HG02885 (cell line): ENCODE measurements at regions not wholly inside any gene's neighbourhood (a gene's known extent, or its start where the extent isn't known, plus 50 kb on each side); places are given as distances from the start of the nearest gene placed in this dataset.

Source experiments
- ATAC-seq: cut with Tn5 transposase; IDR thresholded peaks from one replicate; pipeline ENCODE4 v1.9.1; 2021; ENCODE audit warnings: mild to moderate bottlenecking; ENCODE audit not compliant: unreplicated experiment, poor library complexity

DNA sequence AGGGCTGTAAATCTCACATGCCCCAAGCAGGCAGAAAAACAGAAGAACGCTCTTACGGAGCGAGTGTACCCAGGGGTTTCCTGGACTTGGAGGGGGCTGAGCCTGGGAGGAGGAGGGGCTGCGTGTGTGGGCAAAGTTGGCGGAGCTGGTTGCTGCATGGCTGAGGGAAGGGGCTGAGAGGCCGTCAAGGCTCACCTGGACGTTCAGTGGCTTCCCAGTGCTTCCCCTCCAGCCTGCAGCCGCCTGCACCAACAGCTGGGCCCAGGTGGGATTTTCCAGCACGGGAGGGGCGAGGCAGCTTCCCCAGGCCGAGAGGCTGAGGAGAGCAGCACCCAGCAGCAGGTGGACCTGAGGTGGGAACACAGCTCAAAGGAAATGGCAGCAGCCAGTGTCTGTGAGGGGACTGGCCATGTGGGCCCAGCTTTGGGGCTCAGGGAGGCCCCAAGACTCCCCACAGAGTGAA is 70.6 kb upstream of the CTDP1 start:
- no peak for ATAC-seq

DNA sequence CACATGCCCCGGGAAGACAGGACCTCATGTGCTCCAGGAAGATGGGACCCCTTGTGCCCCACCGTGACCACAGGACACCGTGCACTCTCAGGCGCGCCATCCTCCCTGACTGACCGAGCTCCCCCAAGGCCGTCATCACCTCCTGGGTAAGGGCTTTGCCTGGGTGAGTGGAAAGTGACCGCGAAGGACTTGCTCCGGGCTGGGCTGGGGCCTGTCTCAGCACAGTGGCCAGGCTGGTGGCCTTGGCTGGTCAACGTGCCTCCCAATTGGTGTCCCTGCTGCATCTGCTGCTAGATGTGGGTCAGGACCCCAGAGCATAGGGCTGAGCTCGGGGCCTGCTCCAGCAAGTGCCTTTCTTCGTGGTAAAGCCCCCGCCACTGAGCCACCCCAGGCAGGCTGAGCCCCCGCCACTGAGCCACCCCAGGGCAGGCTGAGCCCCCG is 69.7 kb upstream of the CTDP1 start:
- no peak for ATAC-seq

DNA sequence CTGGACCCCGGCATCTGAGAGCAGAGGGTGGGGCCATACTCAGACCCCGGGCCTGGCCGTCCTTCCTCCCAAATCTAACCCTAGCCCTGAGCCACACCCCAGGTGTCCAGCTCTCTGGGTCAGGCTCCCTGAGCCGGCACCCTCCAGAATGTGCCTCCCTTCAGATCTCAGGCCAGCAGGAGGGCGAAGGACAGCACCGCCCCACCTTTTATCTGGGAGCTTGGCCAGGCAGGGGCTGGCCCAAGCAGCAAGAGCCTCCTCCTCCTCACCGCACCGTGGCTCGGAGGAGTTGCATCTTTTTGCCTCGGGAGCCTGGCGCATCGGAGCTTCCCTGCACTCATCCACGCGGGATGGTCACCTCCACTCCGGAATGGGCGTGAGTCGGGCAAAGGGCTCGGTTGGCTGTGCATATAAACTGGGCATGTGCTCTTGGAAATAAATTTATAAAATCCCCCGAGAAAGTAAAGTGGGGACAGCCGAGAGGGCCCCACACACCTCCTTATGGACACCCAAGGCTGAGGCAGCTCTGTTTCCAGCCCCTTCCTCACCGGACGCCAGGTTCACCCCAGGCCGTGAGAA is 69.1 kb upstream of the CTDP1 start:
- no peak for ATAC-seq

DNA sequence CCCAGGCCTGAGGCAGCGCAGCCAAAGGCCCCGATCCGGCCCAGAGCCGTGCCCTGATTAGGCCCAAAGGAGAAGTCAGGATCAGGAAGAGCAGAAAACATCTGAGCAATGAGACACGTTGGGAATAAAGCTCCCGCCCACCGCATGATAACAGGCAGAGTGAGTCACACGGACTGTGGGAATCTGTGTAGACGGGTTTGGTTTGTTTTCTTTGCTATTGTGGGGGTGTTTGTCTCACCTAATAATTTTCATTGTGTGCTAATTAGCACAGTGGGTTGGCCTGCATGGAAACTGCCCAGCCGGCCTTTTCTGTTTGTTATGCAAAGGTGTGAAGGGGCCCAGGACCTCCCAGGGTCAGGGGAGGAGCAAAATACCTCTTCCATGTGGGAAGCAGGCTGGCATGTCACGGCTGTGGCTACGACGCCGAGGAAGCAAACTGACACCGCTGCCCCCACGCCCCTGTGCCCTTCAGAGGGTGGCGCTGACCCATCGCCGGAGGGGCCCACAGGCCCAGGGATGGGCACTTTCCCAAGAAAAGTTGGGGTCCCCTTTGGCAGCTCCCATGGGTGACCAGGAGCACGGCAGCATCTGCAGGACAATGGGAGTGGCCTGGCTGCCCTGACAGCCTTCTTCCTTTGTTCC is 68.4 kb upstream of the CTDP1 start:
- no peak for ATAC-seq

DNA sequence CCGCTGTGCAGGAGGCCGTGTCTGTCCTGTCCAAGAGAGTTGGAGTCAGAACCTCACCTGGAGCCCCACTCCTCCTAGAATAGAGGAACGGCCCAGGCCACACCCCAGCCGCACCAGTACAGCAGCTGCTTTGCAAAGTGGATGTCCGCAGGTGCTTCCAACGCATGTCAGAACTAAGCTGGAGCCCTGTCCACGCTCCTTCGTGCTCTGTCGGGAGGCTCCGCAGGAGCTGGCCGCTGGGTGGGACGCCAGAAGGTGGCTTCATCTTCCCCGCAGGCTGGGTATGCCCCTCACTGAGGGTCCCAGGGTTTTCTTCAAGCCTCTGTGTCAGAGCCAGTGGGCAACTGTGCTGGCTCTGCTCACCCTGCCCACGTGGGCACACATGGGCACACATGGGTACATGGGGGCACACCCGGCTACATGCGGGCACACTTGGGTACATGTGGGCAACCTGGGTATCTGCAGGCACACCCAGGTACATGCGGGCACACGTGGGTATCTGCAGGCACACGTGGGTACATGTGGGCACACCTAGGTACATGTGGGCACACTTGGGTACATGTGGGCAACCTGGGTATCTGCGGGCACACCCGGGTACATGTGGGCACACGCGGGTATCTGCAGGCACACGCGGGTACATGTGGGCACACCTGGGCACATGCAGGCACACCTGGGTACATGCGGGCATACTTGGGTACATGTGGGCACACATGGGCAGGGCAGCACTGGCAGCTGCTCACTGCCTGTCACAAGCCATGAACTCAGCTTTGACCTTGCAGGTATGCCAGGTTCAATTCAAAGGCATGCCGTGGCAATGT is 67.1 kb upstream of the CTDP1 start:
- no peak for ATAC-seq

DNA sequence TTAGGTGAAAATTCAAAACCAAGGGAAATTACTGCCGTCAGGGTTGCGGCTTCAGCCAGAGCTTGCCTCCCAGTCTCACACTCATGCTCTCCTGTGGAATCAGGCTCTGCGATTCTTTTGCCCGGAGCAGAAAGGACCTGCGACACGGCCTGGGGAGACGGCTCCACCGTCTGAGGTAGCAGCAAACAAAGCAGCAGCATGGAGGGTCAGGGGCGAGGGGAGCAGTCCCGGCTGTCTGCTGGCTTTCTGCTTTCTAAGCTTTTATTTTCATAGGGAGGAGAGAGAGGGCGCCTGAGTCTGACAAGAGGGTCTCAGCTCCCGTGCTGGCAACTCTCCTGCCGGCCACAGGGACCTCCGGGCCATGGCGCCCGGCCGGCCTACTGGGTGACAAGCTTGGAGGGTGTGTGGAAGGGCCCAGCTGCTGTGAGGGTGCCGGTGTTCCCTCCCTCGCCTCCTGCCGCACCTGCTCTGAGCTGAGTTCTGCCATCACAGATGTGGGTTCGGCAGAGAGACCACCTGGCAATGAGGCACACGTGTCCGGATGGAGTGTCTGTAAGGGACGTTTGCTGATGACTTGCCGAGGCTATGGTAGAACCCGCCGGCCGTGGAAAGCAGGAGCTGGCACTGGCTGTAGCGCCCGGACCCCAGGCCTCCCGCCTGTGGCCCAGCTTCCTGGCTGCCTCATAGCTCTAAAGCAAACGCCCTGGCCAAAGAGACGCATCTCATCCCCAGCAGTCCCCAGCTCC is 66.2 kb upstream of the CTDP1 start:
- ATAC-seq, result no peak

DNA sequence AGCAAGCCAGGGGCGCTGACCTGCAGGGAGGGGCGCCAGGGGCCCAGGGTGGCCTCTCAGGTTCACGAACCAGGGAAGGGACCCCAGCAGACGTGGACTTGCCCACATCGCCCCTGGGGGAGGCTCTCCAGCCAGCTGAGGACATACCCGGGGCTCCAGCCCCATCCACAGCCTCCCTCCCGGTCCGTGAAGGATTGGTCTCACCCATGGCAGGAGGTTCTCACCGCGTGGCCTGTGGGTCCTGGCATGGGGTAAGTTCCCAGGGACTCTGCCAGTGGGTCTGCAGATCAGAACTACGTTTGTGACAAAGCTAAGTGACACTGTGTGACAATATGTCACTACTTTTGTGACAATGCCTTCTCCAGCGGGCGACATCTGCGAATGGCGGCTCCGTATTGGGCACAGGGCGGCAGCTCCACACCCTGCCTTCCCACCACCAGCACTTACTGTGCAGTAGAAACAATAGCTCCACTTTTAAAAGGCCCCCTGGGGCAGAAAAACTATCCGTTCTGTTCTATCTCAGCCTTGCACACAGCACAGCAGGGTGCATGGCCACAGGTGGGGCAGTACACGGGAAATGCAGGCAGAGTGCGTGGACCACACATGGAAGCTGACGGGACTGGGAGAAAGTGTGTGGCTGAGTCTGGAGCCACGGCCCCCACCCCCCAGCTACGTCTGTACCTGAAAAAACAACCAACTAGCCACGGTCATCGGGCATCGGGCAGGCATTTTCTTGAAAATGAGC is 65.2 kb upstream of the CTDP1 start:
- no peak for ATAC-seq

DNA sequence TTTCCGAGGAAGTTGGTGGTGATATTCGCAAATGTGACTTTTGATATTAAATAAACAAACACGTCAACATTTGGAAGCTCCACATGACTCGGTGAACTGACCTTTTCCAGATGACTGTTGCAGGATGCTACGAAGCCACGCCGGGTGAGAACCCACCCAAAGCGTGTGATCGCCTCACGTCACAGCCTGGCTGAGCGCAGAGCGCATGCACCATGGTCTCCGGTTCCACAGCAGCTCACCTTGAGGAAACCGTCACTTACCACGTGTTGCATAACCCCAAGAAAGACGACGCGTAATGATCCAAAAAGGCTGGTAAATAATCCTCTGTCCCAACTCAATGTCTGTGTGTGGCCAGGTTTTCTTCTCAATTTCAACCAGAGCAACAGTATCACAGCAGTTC is 64.5 kb upstream of the CTDP1 start:
- ATAC-seq, result no peak

DNA sequence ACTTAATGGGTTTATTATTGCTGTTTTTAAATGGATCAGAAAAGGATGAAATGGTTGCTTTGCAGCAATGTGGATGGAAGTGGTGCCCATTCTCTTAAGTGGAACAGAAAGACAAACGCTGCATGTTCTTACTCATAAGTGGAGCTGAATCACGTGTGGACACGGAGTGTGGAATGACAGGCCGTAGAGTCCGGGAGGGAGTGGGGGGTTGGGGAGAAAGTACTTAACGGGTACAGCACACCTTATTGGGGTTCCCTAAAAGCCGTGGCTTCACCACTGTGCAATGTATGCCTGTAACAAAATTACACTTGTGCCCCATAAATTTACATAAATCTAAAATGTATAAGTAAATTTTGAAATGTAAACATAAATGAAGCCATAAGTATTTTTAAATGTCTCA is 64.0 kb upstream of the CTDP1 start:
- ATAC-seq, result no peak

DNA sequence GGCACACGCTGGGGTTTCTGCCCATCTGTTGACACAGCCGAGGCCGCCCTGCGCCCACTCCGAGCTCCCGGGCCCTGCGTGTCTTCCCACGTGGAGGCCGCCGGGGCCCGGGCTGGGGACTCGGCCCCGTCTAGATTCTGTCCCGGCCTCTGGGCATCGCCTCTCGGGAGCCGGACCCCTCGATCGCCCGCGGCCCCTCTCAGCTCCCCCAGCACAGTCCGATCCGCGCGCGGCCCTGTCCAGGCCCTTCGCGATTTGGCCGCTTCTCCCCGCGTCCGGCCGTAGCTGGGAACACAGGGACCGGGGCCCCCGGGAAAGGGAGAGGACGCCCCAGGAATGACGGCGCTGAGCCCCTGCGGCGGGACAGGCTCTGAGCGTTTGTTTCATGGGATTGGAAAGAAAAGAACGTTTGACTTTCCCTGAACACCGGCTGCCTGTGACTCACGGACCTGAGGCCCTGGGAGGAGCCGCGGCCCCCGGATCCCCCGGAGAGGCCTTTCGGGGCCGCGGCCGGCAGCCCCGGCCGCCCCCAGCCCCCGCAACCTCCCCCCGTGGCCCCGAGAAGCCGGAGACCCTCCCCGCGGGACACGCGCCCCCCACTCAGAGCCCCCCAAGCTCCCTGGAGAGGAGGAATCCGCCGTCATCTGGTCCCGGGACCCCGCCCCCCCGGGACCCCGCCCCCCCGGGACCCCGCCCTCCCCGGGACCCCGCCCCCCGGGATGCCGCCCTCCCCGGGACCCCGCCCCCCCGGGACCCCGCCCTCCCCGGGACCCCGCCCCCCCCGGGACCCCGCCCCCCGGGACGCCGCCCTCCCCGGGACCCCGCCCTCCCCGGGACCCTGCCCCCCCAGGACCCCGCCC is 62.7 kb upstream of the CTDP1 start:
- no peak for ATAC-seq

DNA sequence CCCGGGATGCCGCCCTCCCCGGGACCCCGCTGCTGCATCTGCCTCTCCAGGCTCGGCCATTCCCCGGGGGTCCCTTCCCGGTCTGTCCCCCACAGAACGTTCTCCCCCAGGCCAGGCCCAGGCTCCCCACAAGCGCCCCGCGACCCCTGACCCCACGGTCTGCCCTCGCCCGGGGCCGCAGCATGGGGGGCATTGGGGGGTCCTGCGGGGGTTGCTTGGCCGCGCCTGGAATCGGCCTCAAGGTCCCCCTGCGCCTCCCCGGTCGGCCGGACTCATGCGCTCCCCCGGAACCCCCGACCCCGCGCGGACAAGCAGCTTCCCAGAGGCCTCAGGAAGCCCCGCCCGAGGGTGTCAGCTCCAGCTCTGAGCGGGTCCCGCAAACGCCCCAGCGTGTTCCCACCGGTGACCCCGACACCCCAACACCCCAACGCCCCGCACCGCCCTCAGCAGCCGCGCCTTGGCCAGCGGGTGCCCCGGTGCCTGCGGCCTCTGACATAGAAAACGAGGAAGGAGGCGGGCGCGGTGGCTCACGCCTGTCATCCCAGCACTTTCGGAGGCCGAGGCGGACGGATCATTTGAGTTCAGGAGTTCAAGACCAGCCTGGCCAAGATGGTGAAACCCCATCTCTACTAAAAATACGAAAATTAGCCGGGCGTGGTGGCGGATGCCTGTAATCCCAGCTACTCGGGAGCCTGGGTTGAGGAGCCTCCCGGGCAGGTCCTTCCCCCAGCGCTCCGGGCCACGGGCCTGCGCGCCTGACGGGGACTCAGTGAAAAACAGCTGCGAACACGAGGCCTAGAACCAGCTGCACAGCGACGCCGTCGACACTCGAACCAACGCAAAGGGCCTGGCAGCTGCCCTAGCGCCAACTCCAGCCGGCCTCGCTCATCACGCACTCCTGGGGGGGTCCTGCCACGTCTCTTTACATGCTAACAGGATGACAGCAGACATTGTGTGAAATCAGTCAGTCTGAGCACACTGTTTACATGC is 61.8 kb upstream of the CTDP1 start:
- no peak for ATAC-seq

DNA sequence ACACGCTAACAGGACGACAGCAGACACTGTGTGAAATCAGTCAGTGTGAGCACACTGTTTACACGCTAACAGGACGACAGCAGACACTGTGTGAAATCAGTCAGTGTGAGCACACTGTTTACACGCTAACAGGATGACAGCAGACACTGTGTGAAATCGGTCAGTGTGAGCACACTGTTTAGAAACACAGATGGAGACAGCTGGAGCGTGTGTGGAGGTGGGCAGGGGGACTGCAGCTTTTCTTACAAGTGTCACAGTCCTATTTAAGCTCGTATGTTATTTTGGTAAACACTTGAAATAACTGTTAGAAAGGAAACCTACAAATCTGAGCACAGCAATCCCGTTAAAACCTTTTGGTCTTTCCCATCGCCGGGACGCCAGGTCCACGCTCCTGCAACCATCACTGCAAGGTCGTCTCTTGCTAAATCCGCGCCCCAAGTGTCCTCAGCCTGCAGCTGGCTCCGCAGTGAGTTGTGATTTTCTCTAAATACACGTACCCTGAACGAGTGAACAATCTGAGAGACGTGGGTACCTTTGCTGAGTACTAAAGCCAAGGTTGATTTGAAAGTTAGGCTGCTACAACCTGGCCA is 58.9 kb upstream of the CTDP1 start:
- no peak for ATAC-seq

DNA sequence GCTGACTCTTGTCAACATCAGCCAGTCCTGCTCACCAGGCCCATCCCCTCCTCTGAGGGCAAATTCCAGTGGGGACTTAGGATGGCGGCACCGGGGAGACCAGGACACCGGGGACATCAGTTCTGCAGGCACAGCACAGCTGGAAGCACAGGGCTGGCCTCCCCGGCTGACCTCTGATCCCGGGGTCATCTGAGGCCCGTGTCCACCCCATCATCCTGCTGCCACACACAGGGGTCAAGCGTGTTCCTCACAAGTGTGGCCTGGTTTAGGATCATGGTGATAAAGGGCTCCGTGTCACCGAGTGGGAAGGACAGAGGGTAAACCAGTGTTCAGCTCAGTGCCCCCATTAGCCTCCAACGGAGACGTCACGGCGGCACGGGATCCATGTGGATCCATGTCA is 58.1 kb upstream of the CTDP1 start:
- no peak for ATAC-seq

DNA sequence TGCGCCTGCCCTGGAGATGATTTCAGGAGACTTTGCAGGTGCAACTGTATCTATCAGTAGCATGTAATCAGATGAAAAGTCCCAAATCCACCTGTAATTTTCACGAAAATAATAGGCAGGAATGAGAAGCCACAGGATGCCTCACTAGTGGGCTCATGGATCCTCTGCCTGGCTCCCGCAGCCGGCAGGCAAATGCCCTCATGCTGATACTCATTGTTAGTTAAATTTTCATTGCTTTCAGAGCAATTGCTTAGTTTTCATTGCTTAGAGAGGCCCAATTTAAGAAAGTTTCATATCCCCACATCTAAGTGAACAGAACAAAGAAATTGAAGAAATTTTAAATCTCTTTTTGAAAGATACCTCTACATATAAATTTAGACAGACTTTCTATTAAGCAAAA is 57.6 kb upstream of the CTDP1 start:
- ATAC-seq, result no peak

DNA sequence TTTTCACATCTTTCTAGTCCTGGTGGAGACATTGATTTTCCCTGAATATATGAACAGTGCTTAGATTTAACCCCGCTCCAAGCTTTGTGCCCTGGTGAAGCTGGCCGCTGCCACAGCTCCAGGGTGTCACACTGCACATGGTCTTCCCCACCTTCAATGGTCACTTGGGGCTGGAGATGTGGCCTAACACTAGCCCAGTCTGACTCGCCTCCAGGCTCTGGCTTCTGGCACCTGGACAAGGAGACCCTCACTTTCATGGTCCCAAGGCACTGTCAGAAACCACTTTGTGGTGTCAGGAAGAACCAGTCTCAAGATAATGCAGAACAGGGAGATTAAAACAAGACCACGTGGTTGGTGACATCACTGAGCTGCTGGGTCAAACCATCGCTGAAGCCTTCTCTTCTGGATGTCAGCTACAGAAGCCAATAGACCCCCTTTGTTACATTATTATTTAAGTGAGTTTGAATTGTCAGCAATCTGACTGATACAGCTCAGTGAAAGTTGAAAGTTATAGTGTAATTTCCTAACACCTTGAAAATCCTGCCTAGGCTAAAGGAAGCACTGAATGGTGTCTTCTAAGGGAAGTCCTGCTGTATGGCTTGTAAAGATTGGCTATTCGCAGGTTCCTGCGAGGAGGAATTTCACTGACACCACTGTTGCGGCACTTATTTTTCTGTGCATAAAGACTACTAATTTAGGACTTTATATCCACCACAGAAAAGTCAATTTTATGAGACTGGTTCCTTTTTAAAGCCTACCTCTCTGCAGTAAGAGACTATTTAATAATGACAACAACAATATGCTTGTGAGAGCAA is 55.0 kb upstream of the CTDP1 start:
- ATAC-seq, result peak; percentile 35

DNA sequence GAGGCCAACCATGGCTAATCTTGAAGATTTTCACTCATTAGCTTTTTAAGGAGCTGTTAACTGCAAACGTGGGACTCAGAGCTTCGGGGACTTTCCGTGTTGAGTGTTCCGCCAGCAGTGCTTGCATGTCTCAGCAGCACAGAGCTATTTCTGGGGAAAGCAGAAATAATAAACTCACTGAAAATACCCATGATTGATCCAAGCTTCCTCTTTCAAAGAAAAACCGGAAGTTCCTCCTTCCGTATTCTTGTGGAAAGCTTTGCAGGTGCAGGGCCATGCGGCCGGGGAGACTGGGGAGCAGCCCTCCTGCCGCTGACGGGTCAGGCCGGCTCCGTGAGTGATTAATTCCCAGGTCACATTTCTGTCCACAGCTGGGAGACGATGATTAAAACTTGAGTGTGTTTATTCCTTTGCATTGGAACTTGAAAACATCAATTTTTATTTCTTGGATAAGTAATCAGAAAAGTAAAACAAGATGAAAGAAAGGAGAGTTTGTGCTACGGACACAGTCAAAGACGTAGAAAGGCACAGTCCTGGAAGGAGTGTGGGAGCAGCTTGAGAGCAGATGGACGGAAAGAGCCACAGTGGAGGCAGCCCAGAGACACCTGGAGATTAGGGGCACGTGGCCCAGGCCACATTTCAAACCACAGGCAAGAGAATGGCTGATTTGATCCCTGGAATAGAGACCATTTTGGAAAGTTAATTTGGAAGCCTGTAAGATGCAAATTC is 54.2 kb upstream of the CTDP1 start:
- peak; percentile 86 for ATAC-seq
